Kidney (tissue), 13 donors: ENCODE measurements at regions not wholly inside any gene's neighbourhood (a gene's known extent, or its start where the extent isn't known, plus 50 kb on each side); places are given as distances from the start of the nearest gene placed in this dataset.

Experiments
- DNase-seq, 5 donors: peaks; one replicate each; pipeline ENCODE4 v3.0.0-alpha.2; 2013 to 2020
- FAIRE-seq: peaks from 2 replicates; lab custom pipeline; 2012; peaks lifted over from hg19 to GRCh38; lab: Jason Lieb, UNC
- H3K27ac ChIP-seq, 2 donors: one replicate each; pipeline ENCODE4 v1.7.0; 2013; ENCODE audit warnings: low read depth in 2 of 2, low read length in 2 of 2, inconsistent platforms in 1 of 2
- H3K27me3 ChIP-seq: one replicate; pipeline ENCODE4 v1.7.1; 2013; ENCODE audit warnings: low read length, inconsistent platforms; ENCODE audit not compliant: control insufficient read depth, insufficient read depth
- H3K36me3 ChIP-seq, 3 donors: one replicate each; pipeline versions ENCODE4 v1.7.0 to v1.7.1; 2013; ENCODE audit warnings: low read length in 3 of 3, control low read depth in 1 of 3, inconsistent platforms in 1 of 3; ENCODE audit not compliant: insufficient read depth in 3 of 3, control insufficient read depth in 2 of 3
- H3K4me1 ChIP-seq, 3 donors: one replicate each; pipeline versions ENCODE4 v1.7.0 to v1.7.1; 2013; ENCODE audit warnings: low read length in 3 of 3, inconsistent platforms in 1 of 3, low read depth in 1 of 3; ENCODE audit not compliant: control insufficient read depth in 2 of 3, insufficient read depth in 2 of 3
- H3K4me3 ChIP-seq, 3 donors: one replicate each; pipeline versions ENCODE4 v1.7.0 to v1.8.1; 2013; ENCODE audit warnings: low read length in 3 of 3, control low read depth in 1 of 3, inconsistent platforms in 1 of 3
- H3K9ac ChIP-seq, 3 donors: one replicate each; pipeline versions ENCODE4 v1.7.0 to v1.7.1; 2013; ENCODE audit warnings: low read length in 3 of 3, control low read depth in 1 of 3, inconsistent platforms in 1 of 3
- H3K9me3 ChIP-seq, 3 donors: one replicate each; pipeline versions ENCODE4 v1.7.0 to v1.7.1; 2013; ENCODE audit warnings: low read length in 3 of 3, control low read depth in 1 of 3, inconsistent platforms in 1 of 3; ENCODE audit not compliant: control insufficient read depth in 2 of 3, insufficient read depth in 1 of 3
- CTCF ChIP-seq: IDR thresholded peaks from 3 replicates; pipeline ENCODE4 v1.5.1; 2012; ENCODE audit warnings: mild to moderate bottlenecking, moderate library complexity, borderline replicate concordance; ENCODE audit not compliant: insufficient read depth; ENCODE audit errors: extremely low read depth
- intact Hi-C: fragments of 100-400 bp; cut with DNase I; formaldehyde crosslinking; loops from one replicate; pipeline ENCODE4 v1.11.1; 2022
- donor health status: control.
- donor health status: control.
- donor health status: control.
- donor health status: control.
- donor health status: control.
- donor health status: DM: yes; HTN: yes; CAD: no.
- donor health status: Normal renal cell carcinoma (clear cell type).

- Histone ChIP-seq H3K9ac (no peak overlapping the region), H3K9me3 (peaks cover 0 to 11% (median 2%) of the 10 kb centered on the region in 3 donors), H3K27me3 (no peaks in the 10 kb centered on the region), H3K4me1 (no peaks in the 10 kb centered on the region), H3K4me3 (no peak overlapping the region), H3K27ac (no peak overlapping the region), H3K36me3 (no peaks in the 10 kb centered on the region)
- FAIRE-seq (no peak), DNase-seq (no peak)
- no peak for TF ChIP-seq CTCF
- intact Hi-C loops = no loop called here
Observed at GRCh38 chr2:186325827-186326535, 160.1 kb upstream of the ZC3H15 start.

GRCh38 chr2:186327251-186327868 is 158.7 kb upstream of the ZC3H15 start:
- H3K4me1 ChIP-seq = no peaks in the 10 kb centered on the region
- FAIRE-seq = no peak
- no peaks in the 10 kb centered on the region for H3K36me3 ChIP-seq
- intact Hi-C loops = no loop called here
- no peak for DNase-seq
- no peaks in the 10 kb centered on the region for H3K27me3 ChIP-seq
- H3K9me3 ChIP-seq = peaks cover 0 to 11% (median 2%) of the 10 kb centered on the region in 3 donors
- no peak overlapping the region for H3K9ac ChIP-seq
- H3K4me3 ChIP-seq = no peak overlapping the region
- no peak overlapping the region for H3K27ac ChIP-seq
- TF ChIP-seq CTCF = no peak

- no peak overlapping the region for H3K9ac ChIP-seq
- H3K4me1 ChIP-seq = no peaks in the 10 kb centered on the region
- no peak overlapping the region for H3K27ac ChIP-seq
- peaks cover 0 to 3% (median 0%) of the 10 kb centered on the region in 3 donors for H3K9me3 ChIP-seq
- no peak overlapping the region for H3K4me3 ChIP-seq
- TF ChIP-seq CTCF = no peak
- peak in 1 of 5 donors; percentile 65 for DNase-seq
- H3K27me3 ChIP-seq = no peaks in the 10 kb centered on the region
- H3K36me3 ChIP-seq = no peaks in the 10 kb centered on the region
- intact Hi-C loops = no loop called here
- no peak for FAIRE-seq
Observed at GRCh38 chr2:186328838-186329237, 157.2 kb upstream of the ZC3H15 start.
